Activated CD8-positive, alpha-beta memory T cell treated with anti-CD3 and anti-CD28 coated beads, Interleukin-2, amount 10 ng/mL, durations not matched to agents 7 days and 5 days (primary cell): ENCODE measurements at regions not wholly inside any gene's neighbourhood (a gene's known extent, or its start where the extent isn't known, plus 50 kb on each side); places are given as distances from the start of the nearest gene placed in this dataset.
A peak's percentile ranks its signal among the peaks of the same experiment; 100 is the strongest.
"Not testable (repeated sequence)": the region's sequence is repeated elsewhere in the genome, so short reads cannot be mapped to it uniquely, and the experiment has no call there.

Source experiments
- ATAC-seq: fragments of 150-1000 bp; cut with Tn5 transposase; one replicate; pipeline ENCODE4 v1.10.0; 2021; ENCODE audit warnings: moderate library complexity
- CTCF ChIA-PET: fragments of 350-600 bp; sonication (Branson Sonifier 250); formaldehyde crosslinking; loops from one replicate; lab custom pipeline; 2021; ENCODE audit warnings: antibody characterized with exemption; lab: Charles Lee
- DNase-seq: peaks from one replicate; pipeline ENCODE4 v3.0.0-alpha.2; 2020
- H3K27ac Mint-ChIP-seq: one replicate; pipeline ENCODE4 v1.8.0; 2021; ENCODE audit warnings: mild to moderate bottlenecking, mixed read lengths
- H3K27me3 Mint-ChIP-seq: one replicate; pipeline ENCODE4 v1.8.0; 2021; ENCODE audit warnings: mixed read lengths
- H3K36me3 Mint-ChIP-seq: one replicate; pipeline ENCODE4 v1.8.0; 2021; ENCODE audit warnings: mild to moderate bottlenecking, mixed read lengths
- H3K4me1 Mint-ChIP-seq: one replicate; pipeline ENCODE4 v1.8.0; 2021; ENCODE audit warnings: mixed read lengths
- H3K4me3 Mint-ChIP-seq: one replicate; pipeline ENCODE4 v1.8.0; 2021; ENCODE audit warnings: mild to moderate bottlenecking, moderate library complexity, mixed read lengths
- H3K9me3 Mint-ChIP-seq: one replicate; pipeline ENCODE4 v1.8.0; 2022; ENCODE audit warnings: low read depth, mixed read lengths

DNA sequence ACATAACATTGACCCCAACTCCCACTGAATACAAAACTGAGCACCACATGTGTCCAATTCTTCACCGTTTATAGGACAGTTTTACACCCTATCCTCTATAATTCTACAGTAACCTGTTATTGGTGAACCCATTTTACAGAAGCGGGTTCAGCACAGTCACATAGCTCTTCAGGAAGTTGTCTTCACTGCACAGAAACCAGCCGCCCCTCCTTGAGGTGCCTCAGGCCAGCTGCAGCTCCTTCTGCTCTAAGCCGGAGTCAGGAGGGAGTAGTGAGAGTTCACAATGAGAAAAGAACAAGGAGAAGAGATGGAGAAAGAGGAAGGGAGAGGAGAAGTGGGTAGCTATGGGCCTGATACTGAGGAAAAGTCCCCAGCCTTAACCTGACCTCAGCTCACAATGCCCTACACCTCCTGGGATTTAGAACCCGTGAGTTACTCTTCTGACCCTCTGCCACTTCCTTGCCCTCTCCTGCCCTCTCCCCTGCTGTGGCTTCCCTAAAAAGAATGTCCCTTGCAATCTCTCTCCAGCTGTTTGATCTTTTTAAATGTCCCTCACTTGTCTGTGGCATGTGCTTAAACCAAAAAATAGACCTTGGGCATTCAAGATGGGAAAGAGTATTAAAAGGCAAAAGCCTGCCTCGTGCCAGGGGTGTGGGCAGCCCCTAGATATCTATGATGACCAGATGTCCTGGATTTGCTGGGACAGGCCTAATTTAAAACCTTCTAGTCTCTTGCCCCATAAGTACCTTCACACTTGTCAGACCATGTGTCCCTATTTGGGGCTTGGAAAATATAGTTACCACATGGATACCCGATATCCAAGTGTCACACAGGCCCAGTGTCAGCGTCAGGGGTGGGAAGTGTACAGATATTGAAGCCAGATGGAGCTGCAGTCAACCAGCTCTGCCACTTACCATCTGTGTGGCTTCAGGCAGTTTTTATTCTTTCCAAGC is 71.3 kb upstream of the HES1 start:
- Mint-ChIP-seq H3K9me3 (peaks cover 3% of the 10 kb centered on the region), H3K4me3 (no peak overlapping the region)

GRCh38 chr3:194067327-194067726 is 68.6 kb upstream of the HES1 start:
- CTCF ChIA-PET, result interaction anchor here (1.0 kb wide), 1 partner anchor 249 kb away, joined by 3 read pairs; no protein-coding TSS in a partner anchor
- not testable (repeated sequence) for H3K4me3 Mint-ChIP-seq

More for the DNA sequence above, 71.3 kb upstream of the HES1 start:
- Mint-ChIP-seq H3K27ac (no peak overlapping the region), H3K27me3 (peaks cover 58% of the 10 kb centered on the region), H3K4me1 (peaks cover 2% of the 10 kb centered on the region), H3K36me3 (peaks cover 3% of the 10 kb centered on the region)
- ATAC-seq (no peak), DNase-seq (no peak)
- CTCF ChIA-PET, result no interaction called here

DNA sequence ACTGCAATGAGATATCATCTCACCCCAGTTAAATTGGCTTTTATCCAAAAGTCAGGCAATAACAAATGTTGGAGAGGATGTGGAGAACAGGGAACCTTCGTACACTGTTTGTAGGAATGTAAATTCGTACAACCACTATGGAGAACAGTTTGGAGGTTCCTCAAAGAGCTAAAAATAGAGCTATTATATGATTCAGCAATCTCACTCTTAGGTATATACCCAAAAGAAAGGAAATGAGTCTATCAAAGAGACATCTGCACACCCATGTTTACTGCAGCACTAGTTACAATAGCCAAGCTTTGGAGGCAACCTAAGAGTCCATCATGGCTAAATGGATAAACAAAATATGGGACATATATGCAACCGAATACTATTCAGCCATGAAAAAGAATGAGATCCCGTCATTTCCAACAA is 68.0 kb upstream of the HES1 start:
- CTCF ChIA-PET, result no interaction called here
- Mint-ChIP-seq H3K4me3 (no peak overlapping the region), H3K4me1 (peaks cover 12% of the 10 kb centered on the region), H3K27ac (no peak overlapping the region), H3K27me3 (peaks cover 76% of the 10 kb centered on the region), H3K36me3 (peaks cover 5% of the 10 kb centered on the region), H3K9me3 (peaks cover 3% of the 10 kb centered on the region)
- ATAC-seq (no peak), DNase-seq (no peak)

More at GRCh38 chr3:194067327-194067726, 68.6 kb upstream of the HES1 start:
- H3K27me3 Mint-ChIP-seq, result peaks cover 69% of the 10 kb centered on the region
- H3K36me3 Mint-ChIP-seq, H3K27ac Mint-ChIP-seq, ATAC-seq, DNase-seq, H3K9me3 Mint-ChIP-seq: not testable (repeated sequence)
- peaks cover 12% of the 10 kb centered on the region for H3K4me1 Mint-ChIP-seq

- peaks cover 82% of the 10 kb centered on the region for H3K27me3 Mint-ChIP-seq
- CTCF ChIA-PET, result interaction anchor here (1.2 kb wide), 1 partner anchor 247 kb away, joined by 4 read pairs; no protein-coding TSS in a partner anchor
- H3K9me3 Mint-ChIP-seq, result peaks cover 3% of the 10 kb centered on the region
- H3K36me3 Mint-ChIP-seq, result peaks cover 5% of the 10 kb centered on the region
- DNase-seq (no peak), ATAC-seq (no peak)
- H3K4me1 Mint-ChIP-seq, result peaks cover 12% of the 10 kb centered on the region
- H3K27ac Mint-ChIP-seq, result no peak overlapping the region
- peak overlapping the region; percentile 12 for H3K4me3 Mint-ChIP-seq
Measured at GRCh38 chr3:194069421-194070219, 66.3 kb upstream of the HES1 start.

GRCh38 chr3:194070220-194070633 is 65.7 kb upstream of the HES1 start:
- no peak for ATAC-seq
- Mint-ChIP-seq H3K4me3 (peak overlapping the region; percentile 50), H3K4me1 (peaks cover 12% of the 10 kb centered on the region), H3K36me3 (peaks cover 5% of the 10 kb centered on the region), H3K27me3 (peaks cover 80% of the 10 kb centered on the region), H3K9me3 (peaks cover 3% of the 10 kb centered on the region), H3K27ac (no peak overlapping the region)
- CTCF ChIA-PET, result no interaction called here
- no peak for DNase-seq

DNA sequence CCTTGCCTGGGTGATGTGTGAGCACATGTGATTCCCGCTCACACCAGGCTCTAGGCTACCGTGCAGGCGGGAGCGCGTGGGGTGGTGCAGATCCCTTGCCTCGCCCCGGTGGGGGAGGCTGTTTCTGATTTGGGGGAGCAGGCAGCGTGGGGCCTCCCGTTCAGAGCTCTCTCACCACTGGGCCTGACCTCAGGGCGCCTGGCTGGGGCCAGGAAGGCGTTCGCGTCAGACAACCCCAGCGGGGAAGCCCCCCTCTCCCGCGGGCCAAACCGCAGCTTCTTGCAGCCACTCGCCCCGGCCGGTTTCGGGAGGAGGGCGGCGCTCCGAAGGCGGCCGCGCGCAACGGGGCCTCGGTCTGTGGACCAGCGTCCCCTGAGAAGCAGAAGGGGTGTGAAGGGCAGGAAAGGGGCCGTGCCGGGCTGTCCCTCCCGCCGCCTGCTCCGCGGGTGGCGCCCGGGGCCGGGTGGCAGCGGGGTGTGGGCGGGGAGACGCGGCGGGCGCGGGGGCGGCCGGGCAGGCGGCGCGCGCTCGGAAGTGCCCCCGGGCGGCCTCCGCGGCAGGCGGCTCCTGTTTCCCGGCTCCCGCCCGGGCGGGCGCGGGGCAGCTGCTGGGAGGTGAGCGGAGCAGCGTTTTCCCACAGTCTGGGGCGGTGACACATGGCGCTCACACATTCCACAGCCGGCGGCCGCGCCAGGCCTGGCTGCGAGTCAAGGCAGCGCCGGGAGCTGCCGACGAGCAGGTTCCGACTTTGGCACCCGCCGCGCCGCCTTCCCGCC is 65.1 kb upstream of the HES1 start:
- H3K4me3 Mint-ChIP-seq, result peak overlapping the region; percentile 50
- H3K27ac Mint-ChIP-seq, result no peak overlapping the region
- H3K9me3 Mint-ChIP-seq, result peaks cover 3% of the 10 kb centered on the region
- ATAC-seq (peak; percentile 80), DNase-seq (peak; percentile 78)
- peaks cover 5% of the 10 kb centered on the region for H3K36me3 Mint-ChIP-seq
- peaks cover 12% of the 10 kb centered on the region for H3K4me1 Mint-ChIP-seq
- CTCF ChIA-PET, result no interaction called here
- peaks cover 80% of the 10 kb centered on the region for H3K27me3 Mint-ChIP-seq

GRCh38 chr3:194072097-194072428 is 63.9 kb upstream of the HES1 start:
- ATAC-seq (no peak), DNase-seq (no peak)
- no peak overlapping the region for H3K4me3 Mint-ChIP-seq
- no peak overlapping the region for H3K27ac Mint-ChIP-seq
- H3K36me3 Mint-ChIP-seq, result peaks cover 4% of the 10 kb centered on the region
- CTCF ChIA-PET, result no interaction called here
- H3K9me3 Mint-ChIP-seq, result peaks cover 3% of the 10 kb centered on the region
- H3K4me1 Mint-ChIP-seq, result peaks cover 12% of the 10 kb centered on the region
- H3K27me3 Mint-ChIP-seq, result peaks cover 79% of the 10 kb centered on the region

- H3K27me3 Mint-ChIP-seq, result peaks cover 77% of the 10 kb centered on the region
- no peak overlapping the region for H3K4me3 Mint-ChIP-seq
- peaks cover 4% of the 10 kb centered on the region for H3K36me3 Mint-ChIP-seq
- peaks cover 3% of the 10 kb centered on the region for H3K9me3 Mint-ChIP-seq
- no peak for ATAC-seq
- no peak for DNase-seq
- H3K4me1 Mint-ChIP-seq, result peaks cover 12% of the 10 kb centered on the region
- no peak overlapping the region for H3K27ac Mint-ChIP-seq
- CTCF ChIA-PET, result no interaction called here
Measured at GRCh38 chr3:194072691-194073279, 63.2 kb upstream of the HES1 start.

DNA sequence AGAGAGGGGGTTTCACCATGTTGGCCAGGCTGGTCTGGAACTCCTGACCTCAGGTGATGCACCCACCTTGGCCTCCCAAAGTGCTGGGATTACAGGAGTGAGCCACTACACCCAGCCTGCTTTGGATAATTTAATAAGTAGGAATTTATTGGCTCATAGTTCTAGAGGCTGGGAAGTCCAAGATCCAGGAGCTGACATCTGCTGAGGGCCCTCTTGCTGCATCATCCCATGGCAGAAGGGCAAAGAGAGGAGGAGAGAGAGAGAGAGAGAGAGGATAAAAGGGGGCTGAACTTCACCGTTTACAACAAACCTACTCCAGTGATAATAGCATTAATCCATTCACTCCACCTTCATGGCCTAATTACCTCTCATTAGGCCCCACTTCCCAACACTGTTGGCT is 62.0 kb upstream of the HES1 start:
- peaks cover 3% of the 10 kb centered on the region for H3K9me3 Mint-ChIP-seq
- peaks cover 82% of the 10 kb centered on the region for H3K27me3 Mint-ChIP-seq
- H3K4me1 Mint-ChIP-seq, result peaks cover 12% of the 10 kb centered on the region
- no peak overlapping the region for H3K27ac Mint-ChIP-seq
- CTCF ChIA-PET, result no interaction called here
- ATAC-seq (no peak), DNase-seq (no peak)
- H3K36me3 Mint-ChIP-seq, result peaks cover 2% of the 10 kb centered on the region
- H3K4me3 Mint-ChIP-seq, result no peak overlapping the region

DNA sequence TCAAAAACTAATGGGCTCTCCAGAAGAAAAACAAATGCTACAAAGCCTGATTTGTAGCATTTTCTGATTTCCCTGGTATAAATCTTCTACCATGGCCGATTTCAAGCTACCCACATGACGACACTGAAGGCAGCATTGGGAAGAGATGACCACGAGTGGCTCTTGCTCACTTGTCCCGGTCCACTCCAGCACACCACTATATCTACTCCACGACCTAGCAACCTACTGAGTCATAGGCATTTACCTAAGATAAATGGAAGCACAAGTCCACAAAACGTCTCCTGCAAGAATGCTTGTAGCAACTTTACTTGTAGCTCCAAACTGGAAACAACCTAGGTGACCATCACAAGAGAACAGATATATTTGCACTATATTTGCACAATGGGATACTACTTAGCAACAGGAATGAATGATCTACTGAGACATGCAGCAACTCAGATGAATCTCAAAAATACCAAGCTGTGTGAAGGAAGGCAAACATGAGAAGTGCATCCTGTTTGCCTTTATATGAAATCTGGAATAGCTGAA is 60.8 kb upstream of the HES1 start:
- CTCF ChIA-PET, result no interaction called here
- Mint-ChIP-seq H3K9me3 (no peaks in the 10 kb centered on the region), H3K27me3 (peaks cover 75% of the 10 kb centered on the region)

GRCh38 chr3:194075802-194076460 is 60.0 kb upstream of the HES1 start:
- H3K27ac Mint-ChIP-seq, result no peak overlapping the region
- DNase-seq (no peak), ATAC-seq (no peak)
- peaks cover 3% of the 10 kb centered on the region for H3K4me1 Mint-ChIP-seq
- CTCF ChIA-PET, result no interaction called here
- peaks cover 77% of the 10 kb centered on the region for H3K27me3 Mint-ChIP-seq
- H3K4me3 Mint-ChIP-seq, result no peak overlapping the region
- no peaks in the 10 kb centered on the region for H3K36me3 Mint-ChIP-seq
- H3K9me3 Mint-ChIP-seq, result no peaks in the 10 kb centered on the region

More for the DNA sequence above, 60.8 kb upstream of the HES1 start:
- H3K4me1 Mint-ChIP-seq, result peaks cover 6% of the 10 kb centered on the region
- ATAC-seq (no peak), DNase-seq (no peak)
- H3K27ac Mint-ChIP-seq, result no peak overlapping the region
- no peak overlapping the region for H3K4me3 Mint-ChIP-seq
- no peaks in the 10 kb centered on the region for H3K36me3 Mint-ChIP-seq

GRCh38 chr3:194076475-194076874 is 59.5 kb upstream of the HES1 start:
- H3K4me1 Mint-ChIP-seq, result peaks cover 1% of the 10 kb centered on the region
- H3K27me3 Mint-ChIP-seq, result peaks cover 76% of the 10 kb centered on the region
- no peak overlapping the region for H3K27ac Mint-ChIP-seq
- H3K9me3 Mint-ChIP-seq, result no peaks in the 10 kb centered on the region
- no peaks in the 10 kb centered on the region for H3K36me3 Mint-ChIP-seq
- no peak overlapping the region for H3K4me3 Mint-ChIP-seq
- CTCF ChIA-PET, result no interaction called here
- DNase-seq, result no peak
- ATAC-seq, result no peak
